GM23338 (cell line): ENCODE measurements at regions not wholly inside any gene's neighbourhood (a gene's known extent, or its start where the extent isn't known, plus 50 kb on each side); places are given as distances from the start of the nearest gene placed in this dataset.

Source experiments
- CREB1 ChIP-seq: fragments of 250-450 bp; sonication (Bioruptor Pico); IDR thresholded peaks from 2 replicates; pipeline ENCODE4 v1.5.0; 2020; ENCODE audit warnings: low read depth, mild to moderate bottlenecking, moderate library complexity
- CTCF ChIP-seq, 2 experiments: fragments of 200-600 bp in 1 of 2; sonication (generic) in 1 of 2; conservative IDR thresholded peaks; 2 replicates each; pipeline versions ENCODE4 v1.5.1 to v1.6.1; 2016 to 2017; ENCODE audit warnings: antibody characterized with exemption in 2 of 2, low read depth in 2 of 2, mild to moderate bottlenecking in 2 of 2, moderate library complexity in 1 of 2
- ETS1 ChIP-seq: IDR thresholded peaks from 2 replicates; pipeline ENCODE4 v1.6.1; 2016; ENCODE audit warnings: antibody characterized with exemption
- EZH2 ChIP-seq: fragments of 200-600 bp; sonication (generic); IDR thresholded peaks from one replicate; pipeline ENCODE4 v1.8.0; 2017; ENCODE audit warnings: antibody characterized with exemption, mild to moderate bottlenecking, low read depth; ENCODE audit not compliant: unreplicated experiment
- EZH2phosphoT487 ChIP-seq: fragments of 200-600 bp; sonication (generic); IDR thresholded peaks from one replicate; pipeline ENCODE4 v1.8.1; 2018; ENCODE audit warnings: antibody characterized with exemption; ENCODE audit not compliant: unreplicated experiment
- JUNB ChIP-seq: IDR thresholded peaks from one replicate; pipeline ENCODE4 v1.6.1; 2016; ENCODE audit warnings: antibody characterized with exemption; ENCODE audit not compliant: unreplicated experiment
- NANOG ChIP-seq: IDR thresholded peaks from 2 replicates; pipeline ENCODE4 v1.6.1; 2016; ENCODE audit warnings: antibody characterized with exemption, borderline replicate concordance
- POLR2AphosphoS5 ChIP-seq: IDR thresholded peaks from 2 replicates; pipeline ENCODE4 v1.6.1; 2016; ENCODE audit warnings: antibody characterized with exemption, low read depth
- STAT1 ChIP-seq: IDR thresholded peaks from one replicate; pipeline ENCODE4 v1.6.1; 2016; ENCODE audit warnings: antibody characterized with exemption; ENCODE audit not compliant: unreplicated experiment
- ZNF114 ChIP-seq: fragments of 250-450 bp; sonication (Bioruptor Pico); IDR thresholded peaks from 2 replicates; pipeline ENCODE4 v1.5.0; 2020; ENCODE audit warnings: mild to moderate bottlenecking, moderate library complexity
- ZNF462 ChIP-seq: fragments of 250-450 bp; sonication (Bioruptor Pico); IDR thresholded peaks from 2 replicates; pipeline ENCODE4 v1.5.0; 2020; ENCODE audit warnings: mild to moderate bottlenecking, moderate library complexity
- TF ChIP-seq, protein P1 (sequence below): IDR thresholded peaks from one replicate; pipeline ENCODE4 v1.6.1; 2018; ENCODE audit warnings: antibody characterized with exemption; ENCODE audit not compliant: unreplicated experiment

GRCh38 chr5:56538580-56538979 lies 276.8 kb upstream of the MAP3K1 start:
- TF ChIP-seq CTCF (conservative IDR thresholded peaks at IDR 0.05; ENCODE audit: low read depth in 2 of 2) (no peak), EZH2 (no peak), POLR2AphosphoS5 (no peak), JUNB (no peak), EZH2phosphoT487 (no peak), ZNF114 (CRISPR knock-in tag) (no peak), ETS1 (no peak), NANOG (no peak), ZNF462 (CRISPR knock-in tag) (no peak), CREB1 (CRISPR knock-in tag) (no peak), STAT1 (no peak)
- TF ChIP-seq, protein P1, sequence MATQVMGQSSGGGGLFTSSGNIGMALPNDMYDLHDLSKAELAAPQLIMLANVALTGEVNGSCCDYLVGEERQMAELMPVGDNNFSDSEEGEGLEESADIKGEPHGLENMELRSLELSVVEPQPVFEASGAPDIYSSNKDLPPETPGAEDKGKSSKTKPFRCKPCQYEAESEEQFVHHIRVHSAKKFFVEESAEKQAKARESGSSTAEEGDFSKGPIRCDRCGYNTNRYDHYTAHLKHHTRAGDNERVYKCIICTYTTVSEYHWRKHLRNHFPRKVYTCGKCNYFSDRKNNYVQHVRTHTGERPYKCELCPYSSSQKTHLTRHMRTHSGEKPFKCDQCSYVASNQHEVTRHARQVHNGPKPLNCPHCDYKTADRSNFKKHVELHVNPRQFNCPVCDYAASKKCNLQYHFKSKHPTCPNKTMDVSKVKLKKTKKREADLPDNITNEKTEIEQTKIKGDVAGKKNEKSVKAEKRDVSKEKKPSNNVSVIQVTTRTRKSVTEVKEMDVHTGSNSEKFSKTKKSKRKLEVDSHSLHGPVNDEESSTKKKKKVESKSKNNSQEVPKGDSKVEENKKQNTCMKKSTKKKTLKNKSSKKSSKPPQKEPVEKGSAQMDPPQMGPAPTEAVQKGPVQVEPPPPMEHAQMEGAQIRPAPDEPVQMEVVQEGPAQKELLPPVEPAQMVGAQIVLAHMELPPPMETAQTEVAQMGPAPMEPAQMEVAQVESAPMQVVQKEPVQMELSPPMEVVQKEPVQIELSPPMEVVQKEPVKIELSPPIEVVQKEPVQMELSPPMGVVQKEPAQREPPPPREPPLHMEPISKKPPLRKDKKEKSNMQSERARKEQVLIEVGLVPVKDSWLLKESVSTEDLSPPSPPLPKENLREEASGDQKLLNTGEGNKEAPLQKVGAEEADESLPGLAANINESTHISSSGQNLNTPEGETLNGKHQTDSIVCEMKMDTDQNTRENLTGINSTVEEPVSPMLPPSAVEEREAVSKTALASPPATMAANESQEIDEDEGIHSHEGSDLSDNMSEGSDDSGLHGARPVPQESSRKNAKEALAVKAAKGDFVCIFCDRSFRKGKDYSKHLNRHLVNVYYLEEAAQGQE = no peak
